ENCODE measurements at regions not wholly inside any gene's neighbourhood (a gene's known extent, or its start where the extent isn't known, plus 50 kb on each side); places are given as distances from the start of the nearest gene placed in this dataset.

GRCh38 chr2:155162494-155162893 is 464.0 kb downstream of the KCNJ3 start:
- Mint-ChIP-seq H3K36me3 (no peaks in the 10 kb centered on the region), H3K27ac (no peak overlapping the region), H3K4me1 (no peaks in the 10 kb centered on the region), H3K27me3 (ENCODE audit: low read depth in 3 of 3) (no peaks in the 10 kb centered on the region), H3K9me3 (peaks cover 0 to 17% (median 5%) of the 10 kb centered on the region in 6 donors), H3K4me3 (no peak overlapping the region)
- DNase-seq: no peak

GRCh38 chr2:155161314-155161713 is 462.8 kb downstream of the KCNJ3 start:
- H3K27ac Mint-ChIP-seq: no peak overlapping the region
- H3K36me3 Mint-ChIP-seq: no peaks in the 10 kb centered on the region
- DNase-seq: no peak
- peaks cover 1 to 21% (median 5%) of the 10 kb centered on the region in 6 donors for H3K9me3 Mint-ChIP-seq
- H3K4me3 Mint-ChIP-seq: no peak overlapping the region
- no peaks in the 10 kb centered on the region for H3K27me3 Mint-ChIP-seq (ENCODE audit: low read depth in 3 of 3)
- H3K4me1 Mint-ChIP-seq: no peaks in the 10 kb centered on the region

- no peaks in the 10 kb centered on the region for H3K27me3 Mint-ChIP-seq (ENCODE audit: low read depth in 3 of 3)
- no peak overlapping the region for H3K27ac Mint-ChIP-seq
- H3K4me3 Mint-ChIP-seq: no peak overlapping the region
- peaks cover 0 to 16% (median 4%) of the 10 kb centered on the region in 6 donors for H3K9me3 Mint-ChIP-seq
- no peak for DNase-seq
- no peaks in the 10 kb centered on the region for H3K36me3 Mint-ChIP-seq
- H3K4me1 Mint-ChIP-seq: no peaks in the 10 kb centered on the region
Measured at GRCh38 chr2:155157711-155158110, 459.2 kb downstream of the KCNJ3 start.

GRCh38 chr2:155157065-155157464 is 458.6 kb downstream of the KCNJ3 start:
- no peaks in the 10 kb centered on the region for H3K36me3 Mint-ChIP-seq
- H3K4me1 Mint-ChIP-seq: no peaks in the 10 kb centered on the region
- no peak overlapping the region for H3K4me3 Mint-ChIP-seq
- H3K27me3 Mint-ChIP-seq (ENCODE audit: low read depth in 3 of 3): no peaks in the 10 kb centered on the region
- H3K9me3 Mint-ChIP-seq: peaks cover 0 to 21% (median 5%) of the 10 kb centered on the region in 6 donors
- no peak overlapping the region for H3K27ac Mint-ChIP-seq
- DNase-seq: no peak

- H3K27me3 Mint-ChIP-seq (ENCODE audit: low read depth in 3 of 3): no peaks in the 10 kb centered on the region
- H3K9me3 Mint-ChIP-seq: peaks cover 0 to 13% (median 4%) of the 10 kb centered on the region in 6 donors
- no peaks in the 10 kb centered on the region for H3K36me3 Mint-ChIP-seq
- DNase-seq: no peak
- H3K27ac Mint-ChIP-seq: no peak overlapping the region
- H3K4me3 Mint-ChIP-seq: no peak overlapping the region
- H3K4me1 Mint-ChIP-seq: no peaks in the 10 kb centered on the region
Measured at GRCh38 chr2:155151945-155152344, 453.4 kb downstream of the KCNJ3 start.

GRCh38 chr2:155151472-155151871 is 453.0 kb downstream of the KCNJ3 start:
- no peak overlapping the region for H3K4me3 Mint-ChIP-seq
- H3K27me3 Mint-ChIP-seq (ENCODE audit: low read depth in 3 of 3): no peaks in the 10 kb centered on the region
- no peaks in the 10 kb centered on the region for H3K36me3 Mint-ChIP-seq
- peaks cover 0 to 13% (median 4%) of the 10 kb centered on the region in 6 donors for H3K9me3 Mint-ChIP-seq
- H3K27ac Mint-ChIP-seq: no peak overlapping the region
- H3K4me1 Mint-ChIP-seq: no peaks in the 10 kb centered on the region
- no peak for DNase-seq

GRCh38 chr2:155145758-155146229 is 447.3 kb downstream of the KCNJ3 start:
- H3K4me3 Mint-ChIP-seq: no peak overlapping the region
- peaks cover 0 to 33% (median 3%) of the 10 kb centered on the region in 6 donors for H3K9me3 Mint-ChIP-seq
- no peaks in the 10 kb centered on the region for H3K4me1 Mint-ChIP-seq
- peaks cover 0 to 1% (median 0%) of the 10 kb centered on the region in 3 donors for H3K27me3 Mint-ChIP-seq (ENCODE audit: low read depth in 3 of 3)
- H3K27ac Mint-ChIP-seq: no peak overlapping the region
- no peak for DNase-seq
- no peaks in the 10 kb centered on the region for H3K36me3 Mint-ChIP-seq

- Mint-ChIP-seq H3K27me3 (ENCODE audit: low read depth in 3 of 3) (peaks cover 0 to 1% (median 0%) of the 10 kb centered on the region in 3 donors), H3K36me3 (no peaks in the 10 kb centered on the region), H3K4me1 (no peaks in the 10 kb centered on the region), H3K27ac (no peak overlapping the region), H3K4me3 (no peak overlapping the region), H3K9me3 (peaks cover 1 to 40% (median 6%) of the 10 kb centered on the region in 6 donors)
- no peak for DNase-seq
Measured at GRCh38 chr2:155141418-155141817, 442.9 kb downstream of the KCNJ3 start.

- Mint-ChIP-seq H3K9me3 (peaks cover 5 to 30% (median 11%) of the 10 kb centered on the region in 6 donors), H3K4me1 (no peaks in the 10 kb centered on the region), H3K36me3 (no peaks in the 10 kb centered on the region), H3K4me3 (no peak overlapping the region), H3K27me3 (ENCODE audit: low read depth in 3 of 3) (no peaks in the 10 kb centered on the region), H3K27ac (no peak overlapping the region)
- no peak for DNase-seq
Measured at GRCh38 chr2:155125585-155126230, 427.2 kb downstream of the KCNJ3 start.

GRCh38 chr2:155115846-155116245 is 417.4 kb downstream of the KCNJ3 start:
- Mint-ChIP-seq H3K4me1 (no peaks in the 10 kb centered on the region), H3K27ac (no peak overlapping the region), H3K4me3 (no peak overlapping the region), H3K36me3 (peaks cover 0 to 6% (median 0%) of the 10 kb centered on the region in 3 donors), H3K9me3 (peaks cover 9 to 43% (median 22%) of the 10 kb centered on the region in 6 donors), H3K27me3 (ENCODE audit: low read depth in 3 of 3) (no peaks in the 10 kb centered on the region)
- no peak for DNase-seq

- DNase-seq: no peak
- H3K9me3 Mint-ChIP-seq: peaks cover 12 to 42% (median 15%) of the 10 kb centered on the region in 6 donors
Measured at GRCh38 chr2:155111070-155111469, 412.6 kb downstream of the KCNJ3 start.

GRCh38 chr2:155109527-155109926 is 411.0 kb downstream of the KCNJ3 start:
- no peak overlapping the region for H3K27ac Mint-ChIP-seq
- H3K4me3 Mint-ChIP-seq: no peak overlapping the region
- H3K36me3 Mint-ChIP-seq: no peaks in the 10 kb centered on the region
- DNase-seq: no peak
- no peaks in the 10 kb centered on the region for H3K4me1 Mint-ChIP-seq
- H3K27me3 Mint-ChIP-seq (ENCODE audit: low read depth in 3 of 3): no peaks in the 10 kb centered on the region
- H3K9me3 Mint-ChIP-seq: peaks cover 7 to 36% (median 14%) of the 10 kb centered on the region in 6 donors

More at GRCh38 chr2:155111070-155111469, 412.6 kb downstream of the KCNJ3 start:
- Mint-ChIP-seq H3K4me3 (no peak overlapping the region), H3K27ac (no peak overlapping the region), H3K36me3 (peaks cover 0 to 6% (median 0%) of the 10 kb centered on the region in 3 donors), H3K27me3 (ENCODE audit: low read depth in 3 of 3) (no peaks in the 10 kb centered on the region), H3K4me1 (no peaks in the 10 kb centered on the region)

- peaks cover 20 to 53% (median 29%) of the 10 kb centered on the region in 6 donors for H3K9me3 Mint-ChIP-seq
- no peak for DNase-seq
- no peaks in the 10 kb centered on the region for H3K4me1 Mint-ChIP-seq
- no peaks in the 10 kb centered on the region for H3K36me3 Mint-ChIP-seq
- no peak overlapping the region for H3K27ac Mint-ChIP-seq
- no peak overlapping the region for H3K4me3 Mint-ChIP-seq
- H3K27me3 Mint-ChIP-seq (ENCODE audit: low read depth in 3 of 3): no peaks in the 10 kb centered on the region
Measured at GRCh38 chr2:155100261-155100660, 401.8 kb downstream of the KCNJ3 start.

- H3K36me3 Mint-ChIP-seq: no peaks in the 10 kb centered on the region
- no peaks in the 10 kb centered on the region for H3K4me1 Mint-ChIP-seq
- no peak overlapping the region for H3K4me3 Mint-ChIP-seq
- peaks cover 21 to 48% (median 28%) of the 10 kb centered on the region in 6 donors for H3K9me3 Mint-ChIP-seq
- DNase-seq: no peak
- H3K27ac Mint-ChIP-seq: no peak overlapping the region
- H3K27me3 Mint-ChIP-seq (ENCODE audit: low read depth in 3 of 3): no peaks in the 10 kb centered on the region
Measured at GRCh38 chr2:155099784-155100183, 401.3 kb downstream of the KCNJ3 start.

GRCh38 chr2:155095613-155096012 is 397.1 kb downstream of the KCNJ3 start:
- no peaks in the 10 kb centered on the region for H3K4me1 Mint-ChIP-seq
- no peak overlapping the region for H3K27ac Mint-ChIP-seq
- no peaks in the 10 kb centered on the region for H3K27me3 Mint-ChIP-seq (ENCODE audit: low read depth in 3 of 3)
- H3K9me3 Mint-ChIP-seq: peaks cover 11 to 43% (median 22%) of the 10 kb centered on the region in 6 donors
- no peak for DNase-seq
- H3K4me3 Mint-ChIP-seq: no peak overlapping the region
- H3K36me3 Mint-ChIP-seq: no peaks in the 10 kb centered on the region

All from immature natural killer cell (primary cell).